LNCAP (cell line): ENCODE measurements at regions not wholly inside any gene's neighbourhood (a gene's known extent, or its start where the extent isn't known, plus 50 kb on each side); places are given as distances from the start of the nearest gene placed in this dataset.

Experiments
- CTCF ChIP-seq: fragments of 450-650 bp; IDR thresholded peaks from 2 replicates; pipeline ENCODE4 v1.5.1; 2017; ENCODE audit warnings: mild to moderate bottlenecking

GRCh38 chr10:118943253-118943652, 86.3 kb upstream of the NANOS1 start:
- TF ChIP-seq CTCF = no peak

- no peak for TF ChIP-seq CTCF
Observed at GRCh38 chr10:118944959-118945633, 84.4 kb upstream of the NANOS1 start.

- TF ChIP-seq CTCF = no peak
Observed at GRCh38 chr10:118948786-118949185, 80.7 kb upstream of the NANOS1 start.

- no peak for TF ChIP-seq CTCF
Observed at GRCh38 chr10:118950190-118950680, 79.3 kb upstream of the NANOS1 start.

- TF ChIP-seq CTCF = no peak
Observed at GRCh38 chr10:118950997-118951637, 78.4 kb upstream of the NANOS1 start.

GRCh38 chr10:118952493-118953295, 76.8 kb upstream of the NANOS1 start:
- TF ChIP-seq CTCF = no peak

- no peak for TF ChIP-seq CTCF
Observed at GRCh38 chr10:118953598-118954393, 75.7 kb upstream of the NANOS1 start.
